Transverse colon (tissue), 3 donors: ENCODE measurements at regions not wholly inside any gene's neighbourhood (a gene's known extent, or its start where the extent isn't known, plus 50 kb on each side); places are given as distances from the start of the nearest gene placed in this dataset.

Source experiments
- POLR2A ChIP-seq: fragments of 450-650 bp; IDR thresholded peaks from one replicate; pipeline ENCODE4 v1.6.1; 2016; ENCODE audit warnings: antibody characterized with exemption, mild to moderate bottlenecking, moderate library complexity
- TF ChIP-seq, protein P1 (sequence below), 5 experiments: fragments of 200-600 bp in 3 of 5; fragments of 450-650 bp in 2 of 5; sonication (generic) in 3 of 5; IDR thresholded peaks; 1 replicate in 2 of 5; 2 replicates in 3 of 5; pipeline ENCODE4 v1.5.1; 2016 to 2017; ENCODE audit warnings: antibody characterized with exemption in 5 of 5, inconsistent platforms in 3 of 5, mild to moderate bottlenecking in 2 of 5, moderate library complexity in 1 of 5

DNA sequence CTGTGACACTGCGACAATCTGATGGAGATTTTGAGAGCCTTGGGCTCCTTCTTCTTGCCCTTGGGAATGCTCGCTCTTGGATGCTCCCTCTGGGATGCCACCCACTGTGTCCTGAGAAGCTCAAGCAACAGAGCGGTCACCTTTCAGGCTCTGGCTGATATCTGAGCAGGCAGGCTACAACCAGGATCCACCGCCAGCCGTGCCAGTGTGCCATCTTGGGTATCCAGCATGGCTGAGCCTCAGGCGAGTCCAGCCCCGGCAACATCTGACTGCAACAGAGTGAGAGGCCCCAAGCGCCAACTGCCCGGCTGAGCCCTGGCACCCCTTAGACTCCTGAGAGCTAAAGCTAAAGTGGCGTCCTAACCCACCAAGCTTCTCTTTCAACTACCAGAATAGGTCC, 202.1 kb downstream of the IRX2 start:
- no peak for TF ChIP-seq POLR2A
- TF ChIP-seq, protein P1, sequence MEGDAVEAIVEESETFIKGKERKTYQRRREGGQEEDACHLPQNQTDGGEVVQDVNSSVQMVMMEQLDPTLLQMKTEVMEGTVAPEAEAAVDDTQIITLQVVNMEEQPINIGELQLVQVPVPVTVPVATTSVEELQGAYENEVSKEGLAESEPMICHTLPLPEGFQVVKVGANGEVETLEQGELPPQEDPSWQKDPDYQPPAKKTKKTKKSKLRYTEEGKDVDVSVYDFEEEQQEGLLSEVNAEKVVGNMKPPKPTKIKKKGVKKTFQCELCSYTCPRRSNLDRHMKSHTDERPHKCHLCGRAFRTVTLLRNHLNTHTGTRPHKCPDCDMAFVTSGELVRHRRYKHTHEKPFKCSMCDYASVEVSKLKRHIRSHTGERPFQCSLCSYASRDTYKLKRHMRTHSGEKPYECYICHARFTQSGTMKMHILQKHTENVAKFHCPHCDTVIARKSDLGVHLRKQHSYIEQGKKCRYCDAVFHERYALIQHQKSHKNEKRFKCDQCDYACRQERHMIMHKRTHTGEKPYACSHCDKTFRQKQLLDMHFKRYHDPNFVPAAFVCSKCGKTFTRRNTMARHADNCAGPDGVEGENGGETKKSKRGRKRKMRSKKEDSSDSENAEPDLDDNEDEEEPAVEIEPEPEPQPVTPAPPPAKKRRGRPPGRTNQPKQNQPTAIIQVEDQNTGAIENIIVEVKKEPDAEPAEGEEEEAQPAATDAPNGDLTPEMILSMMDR (IDR thresholded peaks at IDR 0.05) = no peak
